ENCODE measurements at regions not wholly inside any gene's neighbourhood (a gene's known extent, or its start where the extent isn't known, plus 50 kb on each side); places are given as distances from the start of the nearest gene placed in this dataset.

DNA sequence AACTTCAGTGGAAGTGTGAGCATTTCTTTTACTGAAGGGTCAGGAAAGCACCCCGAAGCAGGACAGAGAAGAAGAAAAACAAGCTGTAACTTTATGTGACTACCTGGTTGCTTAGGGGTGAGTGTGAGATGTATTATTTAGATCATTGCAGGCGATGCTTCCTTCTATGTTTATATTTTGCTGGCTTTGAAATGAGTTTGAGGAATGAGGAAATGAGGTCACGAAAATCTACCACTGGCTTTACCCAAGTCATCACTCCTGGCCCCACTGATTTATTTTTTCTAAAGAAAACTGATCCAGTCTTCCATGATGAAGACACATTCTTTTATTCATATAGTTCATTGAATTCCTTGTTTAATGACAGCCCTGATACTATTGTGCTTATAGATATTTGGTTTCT, 716.6 kb upstream of the FZD8 start:
- no CpG with 5 or more reads among the region's 3 CpGs for WGBS (ENCODE audit: insufficient coverage)
- H3K79me2 ChIP-seq (ENCODE audit: insufficient read depth, low read length) = no peaks in the 10 kb centered on the region
- Mint-ChIP-seq H3K4me3 (no peak overlapping the region), H3K27me3 (ENCODE audit: low read depth in 3 of 3) (no peaks in the 10 kb centered on the region), H3K4me1 (no peaks in the 10 kb centered on the region), H3K27ac (no peak overlapping the region), H3K9me3 (peaks cover 0 to 13% (median 2%) of the 10 kb centered on the region in 7 donors), H3K36me3 (no peaks in the 10 kb centered on the region)
- no peak overlapping the region for H2AFZ ChIP-seq (ENCODE audit: insufficient read depth, low read depth, low read length, poor library complexity, severe bottlenecking)
- H3K4me1 ChIP-seq (ENCODE audit: control insufficient read depth in 1 of 2, insufficient read depth in 2 of 2, low read length in 2 of 2) = no peaks in the 10 kb centered on the region
- no peak overlapping the region for H3K4me3 ChIP-seq (replicated peaks in 1 of 3; ENCODE audit: low read depth in 2 of 3, low read length in 3 of 3)
- DNase-seq = no peak
- H4K20me1 ChIP-seq (ENCODE audit: insufficient read depth, low read length) = no peaks in the 10 kb centered on the region
- H3K4me2 ChIP-seq (replicated peaks; ENCODE audit: extremely low read depth, low read length, poor library complexity, severe bottlenecking) = no peak overlapping the region
- H3K27me3 ChIP-seq (ENCODE audit: control insufficient read depth in 2 of 2, insufficient read depth in 2 of 2, low read length in 2 of 2) = no peaks in the 10 kb centered on the region
- intact Hi-C loops (cut with micrococcal nuclease) = no loop called here
- TF ChIP-seq, protein P1, sequence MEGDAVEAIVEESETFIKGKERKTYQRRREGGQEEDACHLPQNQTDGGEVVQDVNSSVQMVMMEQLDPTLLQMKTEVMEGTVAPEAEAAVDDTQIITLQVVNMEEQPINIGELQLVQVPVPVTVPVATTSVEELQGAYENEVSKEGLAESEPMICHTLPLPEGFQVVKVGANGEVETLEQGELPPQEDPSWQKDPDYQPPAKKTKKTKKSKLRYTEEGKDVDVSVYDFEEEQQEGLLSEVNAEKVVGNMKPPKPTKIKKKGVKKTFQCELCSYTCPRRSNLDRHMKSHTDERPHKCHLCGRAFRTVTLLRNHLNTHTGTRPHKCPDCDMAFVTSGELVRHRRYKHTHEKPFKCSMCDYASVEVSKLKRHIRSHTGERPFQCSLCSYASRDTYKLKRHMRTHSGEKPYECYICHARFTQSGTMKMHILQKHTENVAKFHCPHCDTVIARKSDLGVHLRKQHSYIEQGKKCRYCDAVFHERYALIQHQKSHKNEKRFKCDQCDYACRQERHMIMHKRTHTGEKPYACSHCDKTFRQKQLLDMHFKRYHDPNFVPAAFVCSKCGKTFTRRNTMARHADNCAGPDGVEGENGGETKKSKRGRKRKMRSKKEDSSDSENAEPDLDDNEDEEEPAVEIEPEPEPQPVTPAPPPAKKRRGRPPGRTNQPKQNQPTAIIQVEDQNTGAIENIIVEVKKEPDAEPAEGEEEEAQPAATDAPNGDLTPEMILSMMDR (IDR thresholded peaks at IDR 0.05) = no peak
- H3K9ac ChIP-seq (ENCODE audit: insufficient read depth, low read length, poor library complexity, severe bottlenecking) = no peak overlapping the region
- no peak overlapping the region for H3K27ac ChIP-seq (ENCODE audit: low read depth in 1 of 2, low read length in 2 of 2)
- H3K9me3 ChIP-seq (replicated peaks in 1 of 2; ENCODE audit: control insufficient read depth in 1 of 2, insufficient read depth in 1 of 2, low read length in 2 of 2) = peaks cover 4 to 5% of the 10 kb centered on the region in 2 donors
- H3K36me3 ChIP-seq (replicated peaks in 1 of 2; ENCODE audit: control insufficient read depth in 1 of 2, insufficient read depth in 2 of 2, low read length in 2 of 2) = no peaks in the 10 kb centered on the region

DNA sequence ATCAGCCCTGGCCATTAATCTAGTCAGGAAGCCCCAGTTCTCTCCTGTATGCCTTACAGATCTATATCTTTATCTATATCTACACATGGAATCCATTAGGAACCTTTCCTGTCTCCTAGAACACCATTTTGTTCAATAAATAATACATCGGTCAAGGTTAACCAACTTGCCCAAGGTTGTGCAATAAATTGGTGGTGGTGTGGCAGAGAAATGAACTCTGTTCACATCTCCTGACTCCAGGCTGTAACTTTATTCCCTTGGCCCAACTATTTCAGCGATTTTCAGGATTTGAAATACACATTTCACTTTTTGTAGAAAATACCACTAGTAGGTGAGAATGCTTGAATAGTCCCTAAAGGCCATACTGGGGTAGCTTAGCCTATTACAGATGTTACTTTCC, 712.5 kb upstream of the FZD8 start:
- no peaks in the 10 kb centered on the region for H4K20me1 ChIP-seq (ENCODE audit: insufficient read depth, low read length)
- DNase-seq = no peak
- H3K4me2 ChIP-seq (replicated peaks; ENCODE audit: extremely low read depth, low read length, poor library complexity, severe bottlenecking) = no peak overlapping the region
- no peak overlapping the region for H3K4me3 ChIP-seq (replicated peaks in 1 of 3; ENCODE audit: low read depth in 2 of 3, low read length in 3 of 3)
- H3K27ac Mint-ChIP-seq = no peak overlapping the region
- peaks cover 9 to 12% of the 10 kb centered on the region in 2 donors for H3K9me3 ChIP-seq (replicated peaks in 1 of 2; ENCODE audit: control insufficient read depth in 1 of 2, insufficient read depth in 1 of 2, low read length in 2 of 2)
- H3K4me1 Mint-ChIP-seq = no peaks in the 10 kb centered on the region
- no peak overlapping the region for H2AFZ ChIP-seq (ENCODE audit: insufficient read depth, low read depth, low read length, poor library complexity, severe bottlenecking)
- WGBS (ENCODE audit: insufficient coverage) = no CpG with 5 or more reads among the region's 2 CpGs
- TF ChIP-seq, protein P1 (IDR thresholded peaks at IDR 0.05) = no peak
- H3K4me1 ChIP-seq (ENCODE audit: control insufficient read depth in 1 of 2, insufficient read depth in 2 of 2, low read length in 2 of 2) = no peaks in the 10 kb centered on the region
- no peaks in the 10 kb centered on the region for H3K27me3 Mint-ChIP-seq (ENCODE audit: low read depth in 3 of 3)
- H3K9me3 Mint-ChIP-seq = peaks cover 0 to 21% (median 7%) of the 10 kb centered on the region in 7 donors
- H3K9ac ChIP-seq (ENCODE audit: insufficient read depth, low read length, poor library complexity, severe bottlenecking) = no peak overlapping the region
- H3K27ac ChIP-seq (ENCODE audit: low read depth in 1 of 2, low read length in 2 of 2) = no peak overlapping the region
- H3K36me3 ChIP-seq (replicated peaks in 1 of 2; ENCODE audit: control insufficient read depth in 1 of 2, insufficient read depth in 2 of 2, low read length in 2 of 2) = no peaks in the 10 kb centered on the region
- no peaks in the 10 kb centered on the region for H3K36me3 Mint-ChIP-seq
- no peaks in the 10 kb centered on the region for H3K27me3 ChIP-seq (ENCODE audit: control insufficient read depth in 2 of 2, insufficient read depth in 2 of 2, low read length in 2 of 2)
- no peaks in the 10 kb centered on the region for H3K79me2 ChIP-seq (ENCODE audit: insufficient read depth, low read length)
- H3K4me3 Mint-ChIP-seq = no peak overlapping the region
- intact Hi-C loops (cut with micrococcal nuclease) = no loop called here
